Body of pancreas (tissue), 4 donors: ENCODE measurements at regions not wholly inside any gene's neighbourhood (a gene's known extent, or its start where the extent isn't known, plus 50 kb on each side); places are given as distances from the start of the nearest gene placed in this dataset.

Experiments
- ATAC-seq: fragments of 150-250 bp; one replicate; pipeline ENCODE4 v1.9.1; 2016
- DNase-seq, 4 donors: peaks; one replicate each; pipeline ENCODE4 v3.0.0-alpha.2; 2019
- H3K27ac ChIP-seq, 4 donors: fragments of 200-600 bp; sonication (generic); 1 replicate in 3 of 4; 2 replicates in 1 of 4; pipeline versions ENCODE4 v1.5.1 to v1.6.1; 2016 to 2019; ENCODE audit warnings: mild to moderate bottlenecking in 1 of 4, mixed read lengths in 1 of 4, moderate library complexity in 1 of 4
- H3K27me3 ChIP-seq, 2 donors: fragments of 200-600 bp; sonication (generic); one replicate each; pipeline ENCODE4 v1.6.0; 2016; ENCODE audit warnings: mild to moderate bottlenecking in 1 of 2
- H3K36me3 ChIP-seq, 2 donors: fragments of 200-600 bp; sonication (generic); replicated peaks in 1 of 2; 2 replicates each; pipeline ENCODE4 v1.5.1; 2016; ENCODE audit warnings: low read depth in 2 of 2; ENCODE audit not compliant: insufficient read depth in 1 of 2
- H3K4me1 ChIP-seq: fragments of 200-600 bp; sonication (generic); one replicate; pipeline ENCODE4 v1.6.0; 2016
- H3K4me3 ChIP-seq, 2 donors: fragments of 200-600 bp; sonication (generic); 1 replicate in 1 of 2; 2 replicates in 1 of 2; pipeline ENCODE4 v1.5.1; 2016 to 2019
- H3K9me3 ChIP-seq, 3 donors: fragments of 200-600 bp; sonication (generic); 1 replicate in 2 of 3; 2 replicates in 1 of 3; pipeline ENCODE4 v1.5.1; 2016
- CTCF ChIP-seq, 7 experiments: fragments of 450-650 bp in 4 of 7; fragments of 200-600 bp in 3 of 7; sonication (generic) in 3 of 7; IDR thresholded peaks; one replicate each; pipeline ENCODE4 v1.5.1; 2016 to 2019; ENCODE audit warnings: antibody characterized with exemption in 7 of 7
- POLR2A ChIP-seq, 3 donors: fragments of 450-650 bp; IDR thresholded peaks; one replicate each; pipeline ENCODE4 v1.6.1; 2016; ENCODE audit warnings: antibody characterized with exemption in 3 of 3, mild to moderate bottlenecking in 2 of 3
- WGBS, 2 donors: methylation state at CpG; one replicate each; pipeline ENCODE4 v1.1.5; 2017; 5-methylcytosine and 5-hydroxymethylcytosine counted together
- intact Hi-C: fragments of 100-400 bp; cut with DNase I; formaldehyde crosslinking; loops from one replicate; pipeline ENCODE4 v1.15.1; 2023

GRCh38 chr22:48869161-48869560, 958.5 kb downstream of the BRD1 start:
- no peaks in the 10 kb centered on the region for H3K9me3 ChIP-seq
- intact Hi-C loops: no loop called here
- H3K27ac ChIP-seq: no peak overlapping the region
- DNase-seq (no peak), ATAC-seq (no peak)
- H3K36me3 ChIP-seq: no peaks in the 10 kb centered on the region
- 69 to 73% methylated on average over 12 of the region's 12 CpGs for WGBS, 2 donors
- no peak overlapping the region for H3K4me3 ChIP-seq
- TF ChIP-seq CTCF (IDR thresholded peaks at IDR 0.05) (no peak), POLR2A (IDR thresholded peaks at IDR 0.05) (no peak)
- H3K4me1 ChIP-seq: no peaks in the 10 kb centered on the region
- no peaks in the 10 kb centered on the region for H3K27me3 ChIP-seq

- Histone ChIP-seq H3K4me3 (no peak overlapping the region), H3K4me1 (no peaks in the 10 kb centered on the region), H3K9me3 (no peaks in the 10 kb centered on the region), H3K27ac (no peak overlapping the region), H3K27me3 (no peaks in the 10 kb centered on the region), H3K36me3 (no peaks in the 10 kb centered on the region)
- ATAC-seq (no peak), DNase-seq (no peak)
- intact Hi-C loops: no loop called here
- TF ChIP-seq POLR2A (IDR thresholded peaks at IDR 0.05) (no peak), CTCF (IDR thresholded peaks at IDR 0.05) (no peak)
- WGBS, 2 donors: 40 to 51% methylated on average over 2 to 6 of the region's 6 CpGs
These were observed 959.1 kb downstream of the BRD1 start for GRCh38 chr22:48868554-48868953.

- no peak for TF ChIP-seq CTCF (IDR thresholded peaks at IDR 0.05)
- ATAC-seq (no peak), DNase-seq (no peak)
- Histone ChIP-seq H3K9me3 (no peaks in the 10 kb centered on the region), H3K4me1 (no peaks in the 10 kb centered on the region), H3K27ac (no peak overlapping the region), H3K27me3 (no peaks in the 10 kb centered on the region), H3K36me3 (no peaks in the 10 kb centered on the region), H3K4me3 (no peak overlapping the region)
- 51 to 60% methylated on average over 10 of the region's 10 CpGs for WGBS, 2 donors
- intact Hi-C loops: no loop called here
These were observed 959.8 kb downstream of the BRD1 start for GRCh38 chr22:48867891-48868290.

GRCh38 chr22:48866906-48867681, 960.6 kb downstream of the BRD1 start:
- H3K27ac ChIP-seq: no peak overlapping the region
- H3K9me3 ChIP-seq: no peaks in the 10 kb centered on the region
- no peak for ATAC-seq
- no peaks in the 10 kb centered on the region for H3K4me1 ChIP-seq
- no peak for TF ChIP-seq CTCF (IDR thresholded peaks at IDR 0.05)
- H3K4me3 ChIP-seq: no peak overlapping the region
- H3K36me3 ChIP-seq: no peaks in the 10 kb centered on the region
- H3K27me3 ChIP-seq: no peaks in the 10 kb centered on the region
- 50 to 55% methylated on average over 15 to 22 of the region's 22 CpGs for WGBS, 2 donors
- intact Hi-C loops: no loop called here
- DNase-seq: no peak

- Histone ChIP-seq H3K27ac (no peak overlapping the region), H3K36me3 (no peaks in the 10 kb centered on the region), H3K9me3 (no peaks in the 10 kb centered on the region), H3K4me3 (no peak overlapping the region), H3K4me1 (no peaks in the 10 kb centered on the region), H3K27me3 (no peaks in the 10 kb centered on the region)
- no peak for ATAC-seq
- DNase-seq: no peak
- intact Hi-C loops: no loop called here
- WGBS, 2 donors: 51 to 59% methylated on average over 10 of the region's 10 CpGs
- TF ChIP-seq CTCF (IDR thresholded peaks at IDR 0.05): no peak
- no peak for TF ChIP-seq POLR2A (IDR thresholded peaks at IDR 0.05)
These were observed 962.9 kb downstream of the BRD1 start for GRCh38 chr22:48864748-48865147.
